ENCODE measurements at regions not wholly inside any gene's neighbourhood (a gene's known extent, or its start where the extent isn't known, plus 50 kb on each side); places are given as distances from the start of the nearest gene placed in this dataset.

- Histone ChIP-seq H3K36me3 (replicated peaks in 1 of 2; ENCODE audit: control insufficient read depth in 1 of 2, insufficient read depth in 2 of 2, low read length in 2 of 2) (no peaks in the 10 kb centered on the region), H2AFZ (ENCODE audit: low read length) (no peak overlapping the region), H3K4me1 (ENCODE audit: insufficient read depth, low read length) (no peaks in the 10 kb centered on the region), H3K4me2 (ENCODE audit: low read depth, low read length) (no peak overlapping the region), H3K4me3 (replicated peaks in 1 of 3; ENCODE audit: insufficient read depth in 1 of 3, low read depth in 2 of 3, low read length in 3 of 3) (no peak overlapping the region), H3K27me3 (ENCODE audit: control insufficient read depth in 1 of 2, insufficient read depth in 2 of 2, low read length in 2 of 2) (peaks cover under 1 to 10% of the 10 kb centered on the region in 2 experiments; a peak in 1 of 5 replicates), H4K20me1 (ENCODE audit: insufficient read depth, low read length) (no peaks in the 10 kb centered on the region), H3K9ac (ENCODE audit: insufficient read depth, low read depth, low read length) (no peak overlapping the region), H3K9me3 (ENCODE audit: low read length) (no peaks in the 10 kb centered on the region), H3K79me2 (ENCODE audit: insufficient read depth, low read length) (no peaks in the 10 kb centered on the region), H3K27ac (ENCODE audit: extremely low read length, insufficient read depth, low read length) (no peak overlapping the region)
- ATAC-seq (no peak), FAIRE-seq (no peak), DNase-seq (ENCODE audit: low spot score) (no peak)
- ChIA-PET CTCF (ENCODE audit: low intra/inter-chr PET ratio, low total read pairs) (no interaction called here), POLR2A (no interaction called here)
- no TSS peak for BruUV-seq (replicated peaks)
- TF ChIP-seq IRF2 (CRISPR knock-in tag; IDR thresholded peaks at IDR 0.05) (no peak), TFDP1 (CRISPR knock-in tag; IDR thresholded peaks at IDR 0.05; ENCODE audit: borderline replicate concordance) (no peak), ARID2 (CRISPR knock-in tag; IDR thresholded peaks at IDR 0.05; ENCODE audit: borderline replicate concordance) (no peak), ZNF747 (CRISPR knock-in tag; IDR thresholded peaks at IDR 0.05; ENCODE audit: borderline replicate concordance) (no peak), TBX3 (IDR thresholded peaks at IDR 0.05; ENCODE audit: borderline replicate concordance) (no peak), ZNF496 (CRISPR knock-in tag; IDR thresholded peaks at IDR 0.05; ENCODE audit: insufficient replicate concordance) (no peak)
- WGBS (ENCODE audit: low lambda C conversion rate), result 44% methylated on average over 7 of the region's 17 CpGs
- intact Hi-C loops (cut with micrococcal nuclease; ENCODE audit: unreplicated experiment), result no loop called here
- in situ Hi-C loops (cut with HindIII; ENCODE audit: extremely low pct_ligation_motif_present, low pct_unique_long_range_greater_than_20kb), result no loop called here
Measured at GRCh38 chr5:141783005-141783946, 94.9 kb downstream of the PCDH1 start.

- FAIRE-seq (no peak), ATAC-seq (no peak), DNase-seq (ENCODE audit: low spot score) (no peak)
- in situ Hi-C loops (cut with HindIII; ENCODE audit: extremely low pct_ligation_motif_present, low pct_unique_long_range_greater_than_20kb) (no loop called here), intact Hi-C loops (cut with micrococcal nuclease; ENCODE audit: unreplicated experiment) (no loop called here)
- ChIA-PET CTCF (ENCODE audit: low intra/inter-chr PET ratio, low total read pairs) (no interaction called here), POLR2A (no interaction called here)
- Histone ChIP-seq H3K27me3 (ENCODE audit: control insufficient read depth in 1 of 2, insufficient read depth in 2 of 2, low read length in 2 of 2) (peaks cover 1 to 7% of the 10 kb centered on the region in 2 experiments; a peak in 3 of 5 replicates), H3K4me1 (ENCODE audit: insufficient read depth, low read length) (no peaks in the 10 kb centered on the region), H3K36me3 (replicated peaks in 1 of 2; ENCODE audit: control insufficient read depth in 1 of 2, insufficient read depth in 2 of 2, low read length in 2 of 2) (no peaks in the 10 kb centered on the region), H3K4me3 (replicated peaks in 1 of 3; ENCODE audit: insufficient read depth in 1 of 3, low read depth in 2 of 3, low read length in 3 of 3) (no peak overlapping the region), H3K4me2 (ENCODE audit: low read depth, low read length) (no peak overlapping the region), H3K9me3 (ENCODE audit: low read length) (no peaks in the 10 kb centered on the region), H3K79me2 (ENCODE audit: insufficient read depth, low read length) (no peaks in the 10 kb centered on the region), H2AFZ (ENCODE audit: low read length) (no peak overlapping the region), H3K27ac (ENCODE audit: extremely low read length, insufficient read depth, low read length) (no peak overlapping the region), H3K9ac (ENCODE audit: insufficient read depth, low read depth, low read length) (no peak overlapping the region), H4K20me1 (ENCODE audit: insufficient read depth, low read length) (no peaks in the 10 kb centered on the region)
- WGBS (ENCODE audit: low lambda C conversion rate), result 2% methylated on average over 2 of the region's 2 CpGs
- TF ChIP-seq ZNF503 (CRISPR knock-in tag; IDR thresholded peaks at IDR 0.05) (no peak), ZNF570 (CRISPR knock-in tag; IDR thresholded peaks at IDR 0.05; ENCODE audit: borderline replicate concordance) (no peak), NPAS2 (CRISPR knock-in tag; IDR thresholded peaks at IDR 0.05; ENCODE audit: borderline replicate concordance) (no peak), POGK (CRISPR knock-in tag; conservative IDR thresholded peaks at IDR 0.05) (no peak), SIX4 (CRISPR knock-in tag; IDR thresholded peaks at IDR 0.05) (no peak), ZFP36L1 (CRISPR knock-in tag; IDR thresholded peaks at IDR 0.05) (no peak), CHD4 (IDR thresholded peaks at IDR 0.05; ENCODE audit: borderline replicate concordance, low read length) (no peak)
- no TSS peak for BruUV-seq (replicated peaks)
Measured at GRCh38 chr5:141781910-141782309, 96.3 kb downstream of the PCDH1 start.

Measured in HepG2 (cell line).